Trophoblast cell (in vitro differentiated cells and primary cell): ENCODE measurements at regions not wholly inside any gene's neighbourhood (a gene's known extent, or its start where the extent isn't known, plus 50 kb on each side); places are given as distances from the start of the nearest gene placed in this dataset.

ENCODE experiments used
- DNase-seq, 2 donors: peaks; one replicate each; pipeline ENCODE4 v3.0.0-alpha.2; 2016
- H2AFZ ChIP-seq: 2 replicates; pipeline ENCODE4 v1.6.1; 2013; ENCODE audit warnings: low read length, moderate library complexity, mild to moderate bottlenecking; ENCODE audit not compliant: insufficient read depth, poor library complexity
- H2AK5ac ChIP-seq: 2 replicates; pipeline ENCODE4 v1.6.1; 2013; ENCODE audit warnings: mild to moderate bottlenecking, low read length
- H2BK120ac ChIP-seq: 2 replicates; pipeline ENCODE4 v1.6.1; 2013; ENCODE audit warnings: low read length, mild to moderate bottlenecking, moderate library complexity; ENCODE audit not compliant: insufficient read depth, poor library complexity
- H2BK12ac ChIP-seq: 2 replicates; pipeline ENCODE4 v1.6.1; 2013; ENCODE audit warnings: mild to moderate bottlenecking, low read length, moderate library complexity
- H2BK5ac ChIP-seq: 2 replicates; pipeline ENCODE4 v1.6.1; 2013; ENCODE audit warnings: low read length, low read depth, moderate library complexity, mild to moderate bottlenecking; ENCODE audit not compliant: poor library complexity
- H3K14ac ChIP-seq: 2 replicates; pipeline ENCODE4 v1.6.1; 2013; ENCODE audit warnings: mild to moderate bottlenecking, low read length
- H3K18ac ChIP-seq: 2 replicates; pipeline ENCODE4 v1.6.1; 2013; ENCODE audit warnings: mild to moderate bottlenecking, low read length
- H3K23ac ChIP-seq: 2 replicates; pipeline ENCODE4 v1.6.1; 2013; ENCODE audit warnings: low read length
- H3K27ac ChIP-seq: 2 replicates; pipeline ENCODE4 v1.5.1; 2013; ENCODE audit warnings: low read depth, mild to moderate bottlenecking, inconsistent platforms, low read length, moderate library complexity
- H3K27me3 ChIP-seq: 2 replicates; pipeline ENCODE4 v1.6.1; 2013; ENCODE audit warnings: inconsistent platforms, mild to moderate bottlenecking, low read length, moderate library complexity; ENCODE audit not compliant: insufficient read depth
- H3K36me3 ChIP-seq, 2 experiments: 1 replicate in 1 of 2; 2 replicates in 1 of 2; pipeline ENCODE4 v1.6.1; 2013; ENCODE audit warnings: low read length in 2 of 2, mild to moderate bottlenecking in 2 of 2, moderate library complexity in 1 of 2; ENCODE audit not compliant: insufficient read depth in 2 of 2, control insufficient read depth in 1 of 2
- H3K4ac ChIP-seq: 2 replicates; pipeline ENCODE4 v1.6.1; 2013; ENCODE audit warnings: low read depth, mild to moderate bottlenecking, low read length, moderate library complexity
- H3K4me1 ChIP-seq, 2 experiments: 1 replicate in 1 of 2; 2 replicates in 1 of 2; pipeline ENCODE4 v1.6.1; 2013; ENCODE audit warnings: low read length in 2 of 2, mild to moderate bottlenecking in 2 of 2, moderate library complexity in 1 of 2; ENCODE audit not compliant: insufficient read depth in 2 of 2, control insufficient read depth in 1 of 2
- H3K4me2 ChIP-seq: 2 replicates; pipeline ENCODE4 v1.6.1; 2013; ENCODE audit warnings: inconsistent platforms, mild to moderate bottlenecking, low read length, moderate library complexity
- H3K4me3 ChIP-seq: 2 replicates; pipeline ENCODE4 v1.5.1; 2013; ENCODE audit warnings: mild to moderate bottlenecking, low read depth, low read length, inconsistent platforms
- H3K79me1 ChIP-seq: one replicate; pipeline ENCODE4 v1.6.1; 2013; ENCODE audit warnings: low read length
- H3K79me2 ChIP-seq: 2 replicates; pipeline ENCODE4 v1.6.1; 2013; ENCODE audit warnings: low read length, mild to moderate bottlenecking; ENCODE audit not compliant: control insufficient read depth, insufficient read depth, poor library complexity
- H3K9ac ChIP-seq: 2 replicates; pipeline ENCODE4 v1.6.1; 2013; ENCODE audit warnings: mild to moderate bottlenecking, low read length
- H3K9me3 ChIP-seq: 2 replicates; pipeline ENCODE4 v1.6.1; 2013; ENCODE audit warnings: low read depth, mild to moderate bottlenecking, control low read depth, inconsistent platforms, low read length; ENCODE audit not compliant: insufficient read depth
- H4K12ac ChIP-seq: 2 replicates; pipeline ENCODE4 v1.6.1; 2013; ENCODE audit warnings: low read depth, mild to moderate bottlenecking, low read length, moderate library complexity
- H4K8ac ChIP-seq: 2 replicates; pipeline ENCODE4 v1.6.1; 2013; ENCODE audit warnings: low read depth, mild to moderate bottlenecking, low read length, moderate library complexity
- H4K91ac ChIP-seq: one replicate; pipeline ENCODE4 v1.6.1; 2013; ENCODE audit warnings: low read depth, mild to moderate bottlenecking, low read length, moderate library complexity
- WGBS: extraction: QIAGEN DNeasy Blood & Tissue Kit; methylation state at CpG from one replicate; pipeline ENCODE4 v1.1.7; 2013; ENCODE audit warnings: missing lambda C conversion rate; ENCODE audit not compliant: insufficient read length, insufficient coverage; ENCODE audit errors: extremely low coverage; 5-methylcytosine and 5-hydroxymethylcytosine counted together

- H3K9me3 ChIP-seq, result no peaks in the 10 kb centered on the region
- H2BK5ac ChIP-seq, result no peak overlapping the region
- no peak overlapping the region for H4K91ac ChIP-seq
- no peaks in the 10 kb centered on the region for H3K27me3 ChIP-seq
- no peak overlapping the region for H4K12ac ChIP-seq
- H3K4me3 ChIP-seq, result no peak overlapping the region
- no peak overlapping the region for H3K4me2 ChIP-seq
- no peaks in the 10 kb centered on the region for H3K79me2 ChIP-seq
- no peak overlapping the region for H2AK5ac ChIP-seq
- WGBS, result no CpG with 5 or more reads among the region's 9 CpGs
- H4K8ac ChIP-seq, result no peak overlapping the region
- no peak overlapping the region for H2AFZ ChIP-seq
- H3K4me1 ChIP-seq, result peaks cover 0 to 5% of the 10 kb centered on the region in 2 experiments
- H3K23ac ChIP-seq, result no peak overlapping the region
- no peak overlapping the region for H2BK12ac ChIP-seq
- H3K27ac ChIP-seq, result no peak overlapping the region
- no peak overlapping the region for H3K14ac ChIP-seq
- H3K36me3 ChIP-seq, result no peaks in the 10 kb centered on the region
- DNase-seq, result peak in 1 of 2 donors; percentile 37
- no peak overlapping the region for H3K4ac ChIP-seq
- H3K79me1 ChIP-seq, result no peaks in the 10 kb centered on the region
- no peak overlapping the region for H2BK120ac ChIP-seq
- no peak overlapping the region for H3K18ac ChIP-seq
- no peak overlapping the region for H3K9ac ChIP-seq
Observed at GRCh38 chr13:111913761-111914140, 153.2 kb upstream of the SOX1 start.

DNA sequence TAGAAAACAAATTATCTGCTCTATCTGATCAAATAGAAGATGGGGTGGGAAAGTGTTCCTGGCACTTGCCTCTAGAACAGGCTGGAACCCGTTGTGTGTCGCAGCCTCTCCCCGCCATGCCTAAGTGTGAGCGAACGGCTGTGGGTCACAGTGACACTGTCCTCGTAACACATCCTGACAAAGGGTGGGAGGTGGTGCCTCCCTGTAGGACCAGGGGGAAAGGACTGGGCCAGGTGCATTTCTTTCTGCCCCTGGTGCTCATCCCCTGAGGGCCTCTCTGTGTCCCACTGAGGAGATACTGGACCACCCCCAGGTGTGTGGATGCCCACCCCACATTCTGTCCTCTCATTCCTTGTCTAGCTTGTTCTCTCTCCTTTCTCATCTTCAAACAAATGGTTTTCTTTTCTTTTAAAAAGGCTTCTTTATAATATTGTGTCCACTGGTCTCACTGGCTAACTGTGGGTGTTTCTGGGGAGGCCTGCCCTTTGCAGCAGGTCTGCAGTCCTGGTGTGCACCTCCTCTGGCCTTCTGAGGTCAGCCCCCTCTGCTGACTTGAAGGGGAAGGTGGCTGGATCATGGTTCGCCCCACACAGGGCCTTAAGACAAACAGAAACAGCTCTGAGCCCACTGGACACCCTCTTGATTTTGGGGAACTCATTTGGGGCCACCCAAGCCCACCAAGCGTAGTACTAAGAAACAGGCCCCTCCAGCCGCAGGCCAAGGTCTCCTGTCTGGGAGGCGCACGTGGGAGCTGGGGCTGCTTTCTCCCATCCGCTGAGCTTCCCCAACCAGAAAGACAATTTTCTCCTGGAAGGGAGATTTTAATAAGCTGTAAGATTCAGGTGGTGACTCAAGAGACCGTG, 152.5 kb upstream of the SOX1 start:
- Histone ChIP-seq H3K4me2 (no peak overlapping the region), H3K27me3 (no peaks in the 10 kb centered on the region), H2BK120ac (no peak overlapping the region), H2BK12ac (no peak overlapping the region), H3K9ac (no peak overlapping the region), H4K91ac (no peak overlapping the region), H3K4me3 (no peak overlapping the region), H4K12ac (no peak overlapping the region), H2AFZ (no peak overlapping the region), H3K4me1 (peaks cover 0 to 5% of the 10 kb centered on the region in 2 experiments), H2AK5ac (no peak overlapping the region), H3K79me1 (no peaks in the 10 kb centered on the region), H3K18ac (no peak overlapping the region), H3K27ac (no peak overlapping the region), H3K9me3 (no peaks in the 10 kb centered on the region), H4K8ac (no peak overlapping the region), H3K36me3 (no peaks in the 10 kb centered on the region), H2BK5ac (no peak overlapping the region), H3K79me2 (no peaks in the 10 kb centered on the region), H3K4ac (no peak overlapping the region), H3K23ac (no peak overlapping the region), H3K14ac (no peak overlapping the region)
- WGBS, result no CpG with 5 or more reads among the region's 13 CpGs
- DNase-seq, result no peak

DNA sequence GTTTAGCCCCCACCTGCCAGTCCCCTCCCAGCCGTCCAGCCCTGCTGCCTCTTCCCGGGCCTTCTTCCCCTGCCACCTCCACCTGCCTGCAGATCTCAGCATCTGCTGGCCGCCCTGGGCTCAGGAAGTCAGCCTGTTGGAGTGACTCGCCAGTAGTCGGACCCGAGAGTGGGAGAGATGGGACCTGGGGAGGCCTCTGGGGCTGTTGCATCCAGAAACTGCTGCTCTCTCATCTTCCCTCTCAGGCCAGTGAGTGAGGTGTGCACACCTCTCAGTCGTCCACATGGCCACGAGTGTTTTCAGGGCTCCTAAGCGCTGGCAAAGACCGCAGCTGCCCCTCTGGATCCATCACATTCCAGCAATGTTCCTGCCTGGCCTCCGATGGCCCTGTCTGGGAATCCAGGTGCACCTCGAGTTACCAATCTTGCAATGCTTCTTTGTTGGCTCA, 151.8 kb upstream of the SOX1 start:
- Histone ChIP-seq H3K79me1 (no peaks in the 10 kb centered on the region), H4K91ac (no peak overlapping the region), H3K18ac (no peak overlapping the region), H3K27me3 (no peaks in the 10 kb centered on the region), H3K9me3 (no peaks in the 10 kb centered on the region), H2AFZ (no peak overlapping the region), H3K9ac (no peak overlapping the region), H3K36me3 (no peaks in the 10 kb centered on the region), H3K4me1 (peaks cover 0 to 5% of the 10 kb centered on the region in 2 experiments), H3K4ac (no peak overlapping the region), H4K12ac (no peak overlapping the region), H3K79me2 (no peaks in the 10 kb centered on the region), H3K14ac (no peak overlapping the region), H2AK5ac (no peak overlapping the region), H3K23ac (no peak overlapping the region), H3K4me2 (no peak overlapping the region), H2BK5ac (no peak overlapping the region), H3K27ac (no peak overlapping the region), H2BK120ac (no peak overlapping the region), H2BK12ac (no peak overlapping the region), H4K8ac (no peak overlapping the region), H3K4me3 (no peak overlapping the region)
- WGBS, result no CpG with 5 or more reads among the region's 12 CpGs
- no peak for DNase-seq

DNA sequence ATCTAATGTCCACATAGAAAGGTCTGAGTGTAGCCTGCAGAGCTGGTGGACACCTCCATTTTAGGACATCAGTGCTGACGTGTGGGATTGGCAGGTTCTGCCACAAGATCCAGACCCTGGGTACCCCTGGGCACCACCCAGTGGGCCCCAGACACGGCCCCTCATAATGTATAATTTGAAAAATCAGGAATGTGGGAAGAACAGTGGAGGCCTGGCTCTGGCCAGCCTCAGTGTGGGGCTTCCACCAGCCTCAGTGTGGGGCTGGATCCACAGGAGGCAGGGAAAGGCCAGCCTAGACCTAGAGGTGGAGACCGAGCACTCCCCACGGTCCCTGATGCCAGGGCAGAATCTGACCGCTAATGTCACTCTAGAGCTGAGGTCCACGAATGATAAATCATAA, 150.7 kb upstream of the SOX1 start:
- H3K27me3 ChIP-seq, result no peaks in the 10 kb centered on the region
- peaks cover 0 to 5% of the 10 kb centered on the region in 2 experiments for H3K4me1 ChIP-seq
- no peak overlapping the region for H3K14ac ChIP-seq
- no peaks in the 10 kb centered on the region for H3K36me3 ChIP-seq
- H3K4me3 ChIP-seq, result no peak overlapping the region
- no peak overlapping the region for H3K9ac ChIP-seq
- H2BK12ac ChIP-seq, result no peak overlapping the region
- H3K9me3 ChIP-seq, result no peaks in the 10 kb centered on the region
- no peak overlapping the region for H3K23ac ChIP-seq
- H2AFZ ChIP-seq, result no peak overlapping the region
- no peak overlapping the region for H3K27ac ChIP-seq
- H3K18ac ChIP-seq, result no peak overlapping the region
- no peak for DNase-seq
- no peak overlapping the region for H4K12ac ChIP-seq
- no CpG with 5 or more reads among the region's 6 CpGs for WGBS
- no peak overlapping the region for H3K4me2 ChIP-seq
- H4K8ac ChIP-seq, result no peak overlapping the region
- H3K4ac ChIP-seq, result no peak overlapping the region
- no peaks in the 10 kb centered on the region for H3K79me2 ChIP-seq
- H3K79me1 ChIP-seq, result no peaks in the 10 kb centered on the region
- no peak overlapping the region for H4K91ac ChIP-seq
- H2AK5ac ChIP-seq, result no peak overlapping the region
- H2BK120ac ChIP-seq, result no peak overlapping the region
- H2BK5ac ChIP-seq, result no peak overlapping the region
